H1 (cell line): ENCODE measurements at regions not wholly inside any gene's neighbourhood (a gene's known extent, or its start where the extent isn't known, plus 50 kb on each side); places are given as distances from the start of the nearest gene placed in this dataset.

Experiments
- CBX5 ChIP-seq: fragments of 300-800, 300-1000 bp; sonication (generic); IDR thresholded peaks from 2 replicates; pipeline ENCODE4 v1.7.1; 2016; ENCODE audit warnings: antibody characterized with exemption, low read length, low read depth
- CBX8 ChIP-seq: fragments of 300-800, 300-1000 bp; sonication (generic); IDR thresholded peaks from 2 replicates; pipeline ENCODE4 v1.7.1; 2016; ENCODE audit warnings: low read depth, low read length, borderline replicate concordance
- CHD7 ChIP-seq: fragments of 300-600 bp; sonication (generic); IDR thresholded peaks from 2 replicates; pipeline ENCODE4 v1.7.1; 2012; ENCODE audit warnings: low read length, moderate library complexity, mild to moderate bottlenecking, inconsistent platforms; ENCODE audit not compliant: insufficient replicate concordance
- GABPA ChIP-seq: IDR thresholded peaks from 2 replicates; pipeline ENCODE4 v1.6.1; 2011; ENCODE audit warnings: mild to moderate bottlenecking, low read length, moderate library complexity, borderline replicate concordance; ENCODE audit not compliant: insufficient read depth
- KDM5A ChIP-seq: fragments of 200-600 bp; IDR thresholded peaks from 2 replicates; pipeline ENCODE4 v1.7.1; 2012; ENCODE audit warnings: mild to moderate bottlenecking, low read length, inconsistent platforms, mixed read lengths
- NANOG ChIP-seq: IDR thresholded peaks from 2 replicates; pipeline ENCODE4 v1.6.1; 2011; ENCODE audit warnings: low read length, low read depth, mild to moderate bottlenecking, inconsistent platforms; ENCODE audit not compliant: insufficient read depth, poor library complexity, severe bottlenecking
- RAD21 ChIP-seq, 2 experiments: IDR thresholded peaks in 1 of 2; conservative IDR thresholded peaks in 1 of 2; 2 replicates each; pipeline ENCODE4 v1.6.1; 2011; ENCODE audit warnings: low read depth in 2 of 2, low read length in 2 of 2, improper control_type of control experiment in 1 of 2, inconsistent platforms in 1 of 2, mild to moderate bottlenecking in 1 of 2, moderate library complexity in 1 of 2
- RBBP5 ChIP-seq: IDR thresholded peaks from 2 replicates; pipeline ENCODE4 v1.7.1; 2012; ENCODE audit warnings: low read depth, mild to moderate bottlenecking, inconsistent platforms, low read length, moderate library complexity, borderline replicate concordance
- RXRA ChIP-seq: IDR thresholded peaks from 2 replicates; pipeline ENCODE4 v1.6.1; 2011; ENCODE audit warnings: low read depth, mild to moderate bottlenecking, low read length, moderate library complexity; ENCODE audit not compliant: insufficient read depth
- SIRT6 ChIP-seq: IDR thresholded peaks from one replicate; pipeline ENCODE4 v1.7.1; 2012; ENCODE audit warnings: low read length, inconsistent platforms
- SP2 ChIP-seq: IDR thresholded peaks from 2 replicates; pipeline ENCODE4 v1.6.1; 2012; ENCODE audit warnings: mild to moderate bottlenecking, low read length, inconsistent platforms
- TBP ChIP-seq: IDR thresholded peaks from 2 replicates; pipeline ENCODE4 v1.6.1; 2011; ENCODE audit warnings: low read depth, low read length, improper control_type of control experiment

- no peak for TF ChIP-seq CHD7
- no peak for TF ChIP-seq GABPA
- TF ChIP-seq CBX5 = no peak
- no peak for TF ChIP-seq NANOG
- TF ChIP-seq RXRA = no peak
- no peak for TF ChIP-seq RAD21 (IDR thresholded peaks at IDR 0.05 in 1 of 2, conservative IDR thresholded peaks at IDR 0.05 in 1 of 2; ENCODE audit: low read depth in 2 of 2, low read length in 2 of 2)
- no peak for TF ChIP-seq RBBP5
- no peak for TF ChIP-seq CBX8
- TF ChIP-seq SIRT6 = no peak
- no peak for TF ChIP-seq SP2
- TF ChIP-seq KDM5A = no peak
- TF ChIP-seq TBP = no peak
These were observed 384.5 kb downstream of the GPAT3 start (continued) for GRCh38 chr4:83920375-83920774.
